Brain microvascular endothelial cell (primary cell): ENCODE measurements at regions not wholly inside any gene's neighbourhood (a gene's known extent, or its start where the extent isn't known, plus 50 kb on each side); places are given as distances from the start of the nearest gene placed in this dataset.

Source experiments
- DNase-seq: peaks from one replicate; pipeline ENCODE4 v3.0.0-alpha.2; 2020
- H3K27ac ChIP-seq: fragments of 250-450 bp; sonication (Bioruptor Pico); 2 replicates; pipeline ENCODE4 v1.5.1; 2020; ENCODE audit warnings: mild to moderate bottlenecking, moderate library complexity
- H3K27me3 ChIP-seq: fragments of 250-450 bp; sonication (Bioruptor Pico); replicated peaks from 2 replicates; pipeline ENCODE4 v1.5.1; 2020; ENCODE audit warnings: mild to moderate bottlenecking
- H3K36me3 ChIP-seq: fragments of 250-450 bp; sonication (Bioruptor Pico); replicated peaks from 2 replicates; pipeline ENCODE4 v1.5.1; 2020; ENCODE audit warnings: mild to moderate bottlenecking
- H3K4me3 ChIP-seq: 2 replicates; pipeline ENCODE4 v1.5.1; 2011; ENCODE audit warnings: low read depth, mild to moderate bottlenecking, control low read depth, low read length, moderate library complexity
- in situ Hi-C: cut with HindIII; loops from 2 replicates; pipeline ENCODE4 v1.10.0; 2017; ENCODE audit warnings: low sequenced_read_pairs, low pct_ligation_motif_present
- TF ChIP-seq, protein P1 (sequence below): IDR thresholded peaks from 2 replicates; pipeline ENCODE4 v1.5.1; 2011; ENCODE audit warnings: low read depth, mild to moderate bottlenecking, moderate library complexity, low read length, control low read depth, inconsistent platforms; ENCODE audit errors: missing control alignments

DNA sequence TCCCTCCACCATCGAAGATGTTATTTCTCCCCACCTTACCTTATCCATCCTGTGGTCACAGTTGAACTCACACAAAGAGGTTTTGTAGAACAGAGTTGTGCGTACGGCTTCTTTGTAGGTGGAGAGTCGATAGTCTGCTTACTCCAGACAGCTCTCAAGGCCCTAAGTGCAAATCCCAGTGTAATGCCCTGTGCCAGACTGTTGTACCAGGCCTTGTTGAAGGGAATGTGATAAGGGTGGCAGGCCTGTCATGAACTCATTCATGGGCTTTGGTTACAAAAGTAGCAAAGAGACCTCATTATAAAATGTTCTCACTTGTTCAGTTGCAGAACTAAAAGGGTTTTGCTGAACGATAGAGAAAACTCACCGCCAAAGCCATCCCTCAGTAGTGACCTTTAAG, 288.7 kb upstream of the CADM1 start:
- no peak overlapping the region for H3K27ac ChIP-seq

DNA sequence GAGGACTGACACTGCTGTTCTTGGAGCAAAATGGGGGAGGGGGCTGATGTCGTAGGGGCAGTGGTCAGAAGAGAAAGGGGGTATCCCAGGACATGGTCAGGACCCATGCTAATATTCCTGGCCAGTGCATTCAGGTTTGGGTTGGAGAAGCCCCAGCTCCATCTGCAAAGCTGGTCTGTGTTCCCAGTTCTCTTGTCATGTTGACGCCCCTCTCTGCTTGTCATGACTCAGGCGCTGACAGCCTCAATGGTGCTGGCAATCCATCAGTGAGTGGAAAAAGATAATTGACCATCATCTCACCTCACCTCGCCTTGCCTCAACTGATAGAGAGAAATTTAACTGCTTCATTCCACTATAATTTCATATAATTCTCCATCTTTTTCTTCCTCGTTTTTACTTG, 283.1 kb upstream of the CADM1 start:
- no peaks in the 10 kb centered on the region for H3K36me3 ChIP-seq
- H3K27ac ChIP-seq: no peak overlapping the region
- no peaks in the 10 kb centered on the region for H3K27me3 ChIP-seq
- no peak overlapping the region for H3K4me3 ChIP-seq
- DNase-seq: no peak
- in situ Hi-C loops: no loop called here
- TF ChIP-seq, protein P1, sequence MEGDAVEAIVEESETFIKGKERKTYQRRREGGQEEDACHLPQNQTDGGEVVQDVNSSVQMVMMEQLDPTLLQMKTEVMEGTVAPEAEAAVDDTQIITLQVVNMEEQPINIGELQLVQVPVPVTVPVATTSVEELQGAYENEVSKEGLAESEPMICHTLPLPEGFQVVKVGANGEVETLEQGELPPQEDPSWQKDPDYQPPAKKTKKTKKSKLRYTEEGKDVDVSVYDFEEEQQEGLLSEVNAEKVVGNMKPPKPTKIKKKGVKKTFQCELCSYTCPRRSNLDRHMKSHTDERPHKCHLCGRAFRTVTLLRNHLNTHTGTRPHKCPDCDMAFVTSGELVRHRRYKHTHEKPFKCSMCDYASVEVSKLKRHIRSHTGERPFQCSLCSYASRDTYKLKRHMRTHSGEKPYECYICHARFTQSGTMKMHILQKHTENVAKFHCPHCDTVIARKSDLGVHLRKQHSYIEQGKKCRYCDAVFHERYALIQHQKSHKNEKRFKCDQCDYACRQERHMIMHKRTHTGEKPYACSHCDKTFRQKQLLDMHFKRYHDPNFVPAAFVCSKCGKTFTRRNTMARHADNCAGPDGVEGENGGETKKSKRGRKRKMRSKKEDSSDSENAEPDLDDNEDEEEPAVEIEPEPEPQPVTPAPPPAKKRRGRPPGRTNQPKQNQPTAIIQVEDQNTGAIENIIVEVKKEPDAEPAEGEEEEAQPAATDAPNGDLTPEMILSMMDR: no peak

More for the DNA sequence above, 288.7 kb upstream of the CADM1 start:
- in situ Hi-C loops: no loop called here
- no peak for DNase-seq
- TF ChIP-seq, protein P1: no peak
- H3K4me3 ChIP-seq: no peak overlapping the region
- no peaks in the 10 kb centered on the region for H3K27me3 ChIP-seq
- no peaks in the 10 kb centered on the region for H3K36me3 ChIP-seq

DNA sequence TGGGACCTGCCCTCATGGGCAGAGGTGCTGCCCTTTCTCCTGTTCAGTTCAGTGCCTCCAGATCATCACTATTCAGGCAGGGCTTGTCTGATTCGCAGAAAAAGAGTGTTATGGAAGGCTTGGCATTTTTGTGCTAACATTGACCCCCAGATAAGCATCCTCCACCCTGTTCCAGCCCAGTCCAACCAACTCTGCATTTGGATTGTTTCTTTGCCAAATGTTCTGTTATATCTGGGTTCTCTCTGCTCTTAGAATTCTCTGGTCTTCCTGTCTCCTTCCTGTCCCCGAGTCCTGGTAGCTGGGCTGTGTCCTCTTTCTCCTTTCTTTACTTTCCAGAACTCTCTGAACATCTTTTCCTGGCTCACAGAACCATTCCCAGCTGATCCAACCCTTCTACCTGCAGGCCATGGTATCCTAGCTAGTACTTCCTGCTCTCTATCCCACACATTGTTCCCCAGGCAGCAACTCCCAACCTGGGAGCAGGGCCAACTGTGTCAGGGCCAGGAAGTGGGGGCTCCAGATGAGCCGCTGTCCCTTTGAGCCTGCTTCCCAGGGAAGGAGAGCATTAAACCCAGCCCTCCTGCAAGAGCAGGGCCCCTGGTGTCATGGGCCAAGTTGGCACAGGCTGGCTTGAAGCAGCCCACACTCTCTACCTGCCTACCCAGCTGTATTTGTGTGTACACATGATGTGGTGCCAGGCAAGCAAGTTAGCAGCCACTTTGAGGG, 280.7 kb upstream of the CADM1 start:
- TF ChIP-seq, protein P1: no peak
- in situ Hi-C loops: no loop called here
- Histone ChIP-seq H3K36me3 (no peaks in the 10 kb centered on the region), H3K27ac (no peak overlapping the region), H3K27me3 (no peaks in the 10 kb centered on the region), H3K4me3 (no peak overlapping the region)
- DNase-seq: no peak

DNA sequence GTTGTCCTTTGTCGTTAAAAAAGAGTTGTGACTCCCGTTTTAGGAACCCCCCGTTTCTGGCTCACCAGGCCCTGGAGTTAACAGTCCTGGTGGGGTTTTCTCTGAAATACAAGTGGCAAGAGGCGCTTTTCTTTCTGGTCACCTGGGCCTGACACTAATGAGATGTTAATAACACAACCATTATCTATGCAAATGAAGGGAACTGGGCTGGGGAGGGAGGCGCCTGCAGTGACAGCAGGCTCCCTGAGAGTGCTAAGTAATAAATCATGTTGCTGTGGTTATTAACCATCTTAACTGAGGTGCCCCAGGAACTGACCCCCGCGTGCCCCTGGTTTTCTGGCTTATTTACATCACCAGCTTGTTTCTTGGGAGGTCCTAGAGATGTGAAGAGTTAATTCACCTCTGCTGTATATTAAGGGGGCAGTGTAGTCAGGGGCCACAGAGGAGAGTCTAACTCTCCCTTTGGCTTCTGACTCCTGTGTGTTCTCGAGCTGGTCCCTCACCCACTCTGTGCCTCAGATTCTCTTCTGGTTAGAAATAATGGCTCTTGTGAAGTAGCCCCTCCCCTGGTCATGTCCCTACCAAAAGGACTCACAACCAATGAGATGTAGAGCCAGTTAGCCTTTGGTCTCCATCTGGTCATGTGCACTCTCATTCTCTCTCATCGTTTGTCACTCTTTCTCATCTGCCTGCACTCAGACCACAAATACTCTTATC, 276.6 kb upstream of the CADM1 start:
- in situ Hi-C loops: no loop called here
- H3K27ac ChIP-seq: no peak overlapping the region
- H3K27me3 ChIP-seq: no peaks in the 10 kb centered on the region
- no peak overlapping the region for H3K4me3 ChIP-seq
- H3K36me3 ChIP-seq: no peaks in the 10 kb centered on the region
- no peak for DNase-seq
- TF ChIP-seq, protein P1: no peak

DNA sequence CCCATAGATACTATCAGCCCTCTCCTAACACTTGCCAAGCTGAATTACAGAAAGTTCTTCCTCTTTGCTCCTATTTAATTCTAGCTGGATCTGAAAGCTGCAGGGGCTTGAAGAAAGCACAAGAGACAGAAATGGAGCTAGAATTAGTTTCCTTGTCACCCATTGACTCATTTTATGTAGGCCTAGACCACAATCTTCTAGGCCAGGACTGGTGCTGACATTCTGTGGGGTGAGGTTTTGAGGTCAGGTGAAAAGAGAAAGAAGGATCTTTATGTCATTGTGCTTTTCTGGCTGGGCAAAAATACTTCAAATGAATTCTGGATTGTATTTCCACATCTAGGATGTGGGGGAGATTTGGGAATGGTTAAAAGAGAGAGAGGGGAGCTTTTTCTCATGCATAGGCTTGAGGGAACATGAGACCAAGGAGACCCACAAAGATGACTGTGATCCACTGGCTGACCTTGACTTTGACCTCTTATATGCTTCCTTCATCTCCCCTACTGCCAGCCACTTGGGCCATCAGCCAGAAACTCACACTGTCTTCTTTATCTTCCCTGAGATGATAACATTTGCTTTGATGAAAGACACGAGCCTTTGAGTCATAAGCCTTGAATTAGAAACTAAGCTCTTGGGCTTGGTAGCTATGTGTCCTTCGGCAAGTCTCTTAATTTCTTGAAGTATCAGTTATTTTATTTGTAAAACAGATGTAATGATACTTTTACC, 274.9 kb upstream of the CADM1 start:
- DNase-seq: no peak
- Histone ChIP-seq H3K36me3 (no peaks in the 10 kb centered on the region), H3K27me3 (no peaks in the 10 kb centered on the region), H3K4me3 (no peak overlapping the region), H3K27ac (no peak overlapping the region)
- in situ Hi-C loops: no loop called here
- TF ChIP-seq, protein P1: no peak
